ENCODE measurements at regions not wholly inside any gene's neighbourhood (a gene's known extent, or its start where the extent isn't known, plus 50 kb on each side); places are given as distances from the start of the nearest gene placed in this dataset.
"Not testable (repeated sequence)": the region's sequence is repeated elsewhere in the genome, so short reads cannot be mapped to it uniquely, and the experiment has no call there.

DNA sequence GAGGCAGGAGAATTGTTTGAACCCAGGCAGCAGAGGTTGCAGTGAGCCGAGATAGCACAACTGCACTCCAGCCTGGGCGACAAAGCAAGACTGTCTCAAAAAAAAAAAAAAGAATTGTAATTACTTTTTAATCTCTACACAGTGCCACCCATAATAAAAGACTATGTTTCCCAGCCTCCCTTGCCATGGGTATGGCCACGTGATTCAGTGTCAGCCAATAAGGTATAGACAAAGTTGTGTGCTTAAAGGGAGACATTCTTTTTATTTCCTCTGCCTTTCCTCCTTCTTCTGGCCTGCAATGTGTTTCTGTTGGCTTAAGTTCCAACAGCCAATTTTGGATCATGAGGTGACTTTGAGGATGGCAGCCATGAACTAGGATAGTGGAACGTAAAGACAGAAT lies 406.9 kb downstream of the LNPK start:
- Histone ChIP-seq H3K4me2 (ENCODE audit: low read length) (no peak overlapping the region), H3K9me2 (ENCODE audit: low read depth, low read length) (no peaks in the 10 kb centered on the region), H3K36me3 (ENCODE audit: insufficient read depth, low read length) (no peaks in the 10 kb centered on the region), H2AFZ (ENCODE audit: low read length) (no peak overlapping the region), H4K20me1 (ENCODE audit: insufficient read depth, low read length) (no peaks in the 10 kb centered on the region), H3K4me3 (ENCODE audit: low read depth, low read length, poor library complexity, severe bottlenecking) (no peak overlapping the region), H3K9ac (ENCODE audit: low read length) (no peak overlapping the region), H3K27me3 (ENCODE audit: insufficient read depth, low read length) (no peaks in the 10 kb centered on the region), H3K9me3 (ENCODE audit: low read length) (no peaks in the 10 kb centered on the region), H3K4me1 (ENCODE audit: insufficient read depth, low read length, severe bottlenecking) (no peaks in the 10 kb centered on the region), H3K27ac (ENCODE audit: low read depth, low read length, poor library complexity, severe bottlenecking) (no peak overlapping the region), H3F3A (ENCODE audit: insufficient read depth, low read length) (no peaks in the 10 kb centered on the region), H3K79me2 (ENCODE audit: insufficient read depth, low read length) (no peaks in the 10 kb centered on the region)
- TF ChIP-seq, protein P1, sequence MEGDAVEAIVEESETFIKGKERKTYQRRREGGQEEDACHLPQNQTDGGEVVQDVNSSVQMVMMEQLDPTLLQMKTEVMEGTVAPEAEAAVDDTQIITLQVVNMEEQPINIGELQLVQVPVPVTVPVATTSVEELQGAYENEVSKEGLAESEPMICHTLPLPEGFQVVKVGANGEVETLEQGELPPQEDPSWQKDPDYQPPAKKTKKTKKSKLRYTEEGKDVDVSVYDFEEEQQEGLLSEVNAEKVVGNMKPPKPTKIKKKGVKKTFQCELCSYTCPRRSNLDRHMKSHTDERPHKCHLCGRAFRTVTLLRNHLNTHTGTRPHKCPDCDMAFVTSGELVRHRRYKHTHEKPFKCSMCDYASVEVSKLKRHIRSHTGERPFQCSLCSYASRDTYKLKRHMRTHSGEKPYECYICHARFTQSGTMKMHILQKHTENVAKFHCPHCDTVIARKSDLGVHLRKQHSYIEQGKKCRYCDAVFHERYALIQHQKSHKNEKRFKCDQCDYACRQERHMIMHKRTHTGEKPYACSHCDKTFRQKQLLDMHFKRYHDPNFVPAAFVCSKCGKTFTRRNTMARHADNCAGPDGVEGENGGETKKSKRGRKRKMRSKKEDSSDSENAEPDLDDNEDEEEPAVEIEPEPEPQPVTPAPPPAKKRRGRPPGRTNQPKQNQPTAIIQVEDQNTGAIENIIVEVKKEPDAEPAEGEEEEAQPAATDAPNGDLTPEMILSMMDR (IDR thresholded peaks at IDR 0.05; ENCODE audit: low read length) = no peak
- no peak for TF ChIP-seq EZH2 (IDR thresholded peaks at IDR 0.05; ENCODE audit: borderline replicate concordance, low read length)

DNA sequence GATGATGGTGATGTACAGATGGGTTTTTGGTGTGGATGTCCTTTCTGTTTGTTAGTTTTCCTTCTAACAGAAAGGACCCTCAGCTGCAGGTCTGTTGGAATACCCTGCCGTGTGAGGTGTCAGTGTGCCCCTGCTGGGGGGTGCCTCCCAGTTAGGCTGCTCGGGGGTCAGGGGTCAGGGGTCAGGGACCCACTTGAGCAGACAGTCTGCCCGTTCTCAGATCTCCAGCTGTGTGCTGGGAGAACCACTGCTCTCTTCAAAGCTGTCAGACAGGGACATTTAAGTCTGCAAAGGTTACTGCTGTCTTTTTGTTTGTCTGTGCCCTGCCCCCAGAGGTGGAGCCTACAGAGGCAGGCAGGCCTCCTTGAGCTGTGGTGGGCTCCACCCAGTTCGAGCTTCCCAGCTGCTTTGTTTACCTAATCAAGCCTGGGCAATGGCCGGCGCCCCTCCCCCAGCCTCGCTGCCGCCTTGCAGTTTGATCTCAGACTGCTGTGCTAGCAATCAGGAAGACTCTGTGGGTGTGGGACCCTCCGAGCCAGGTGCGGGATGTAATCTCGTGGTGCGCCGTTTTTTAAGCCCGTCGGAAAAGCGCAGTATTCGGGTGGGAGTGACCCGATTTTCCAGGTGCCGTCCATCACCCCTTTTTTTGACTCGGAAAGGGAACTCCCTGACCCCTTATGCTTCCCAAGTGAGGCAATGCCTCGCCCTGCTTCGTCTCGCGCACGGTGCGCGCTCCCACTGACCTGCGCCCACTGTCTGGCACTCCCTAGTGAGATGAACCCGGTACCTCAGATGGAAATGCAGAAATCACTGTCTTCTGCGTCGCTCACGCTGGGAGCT lies 408.2 kb downstream of the LNPK start:
- not testable (repeated sequence) for H4K20me1 ChIP-seq (ENCODE audit: insufficient read depth, low read length); H3K9me3 ChIP-seq (ENCODE audit: low read length); H3K9ac ChIP-seq (ENCODE audit: low read length); H3K79me2 ChIP-seq (ENCODE audit: insufficient read depth, low read length); H3K9me2 ChIP-seq (ENCODE audit: low read depth, low read length); H3F3A ChIP-seq (ENCODE audit: insufficient read depth, low read length); H3K27me3 ChIP-seq (ENCODE audit: insufficient read depth, low read length); H3K4me1 ChIP-seq (ENCODE audit: insufficient read depth, low read length, severe bottlenecking); H3K4me2 ChIP-seq (ENCODE audit: low read length); H3K36me3 ChIP-seq (ENCODE audit: insufficient read depth, low read length); H3K27ac ChIP-seq (ENCODE audit: low read depth, low read length, poor library complexity, severe bottlenecking); H2AFZ ChIP-seq (ENCODE audit: low read length); H3K4me3 ChIP-seq (ENCODE audit: low read depth, low read length, poor library complexity, severe bottlenecking)

DNA sequence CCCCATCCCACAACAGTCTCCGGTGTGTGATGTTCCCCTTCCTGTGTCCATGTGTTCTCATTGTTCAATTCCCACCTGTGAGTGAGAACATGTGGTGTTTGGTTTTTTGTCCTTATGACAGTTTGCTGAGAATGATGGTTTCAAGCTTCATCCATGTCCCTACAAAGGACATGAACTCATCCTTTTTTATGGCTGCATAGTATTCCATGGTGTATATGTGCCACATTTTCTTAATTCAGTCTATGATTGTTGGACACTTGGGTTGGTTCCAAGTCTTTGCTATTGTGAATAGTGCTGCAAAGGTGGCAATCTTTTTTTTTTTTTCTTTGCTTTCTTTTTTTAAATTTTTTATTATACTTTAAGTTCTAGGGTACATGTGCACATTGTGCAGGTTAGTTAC lies 406.7 kb upstream of the ATP5MC3 start:
- H3K9me2 ChIP-seq (ENCODE audit: low read depth, low read length); H3K4me3 ChIP-seq (ENCODE audit: low read depth, low read length, poor library complexity, severe bottlenecking); H3K27me3 ChIP-seq (ENCODE audit: insufficient read depth, low read length); H3K79me2 ChIP-seq (ENCODE audit: insufficient read depth, low read length); H4K20me1 ChIP-seq (ENCODE audit: insufficient read depth, low read length); H3F3A ChIP-seq (ENCODE audit: insufficient read depth, low read length); H2AFZ ChIP-seq (ENCODE audit: low read length); H3K9ac ChIP-seq (ENCODE audit: low read length); H3K4me2 ChIP-seq (ENCODE audit: low read length); H3K9me3 ChIP-seq (ENCODE audit: low read length); H3K36me3 ChIP-seq (ENCODE audit: insufficient read depth, low read length); H3K4me1 ChIP-seq (ENCODE audit: insufficient read depth, low read length, severe bottlenecking); H3K27ac ChIP-seq (ENCODE audit: low read depth, low read length, poor library complexity, severe bottlenecking): not testable (repeated sequence)

DNA sequence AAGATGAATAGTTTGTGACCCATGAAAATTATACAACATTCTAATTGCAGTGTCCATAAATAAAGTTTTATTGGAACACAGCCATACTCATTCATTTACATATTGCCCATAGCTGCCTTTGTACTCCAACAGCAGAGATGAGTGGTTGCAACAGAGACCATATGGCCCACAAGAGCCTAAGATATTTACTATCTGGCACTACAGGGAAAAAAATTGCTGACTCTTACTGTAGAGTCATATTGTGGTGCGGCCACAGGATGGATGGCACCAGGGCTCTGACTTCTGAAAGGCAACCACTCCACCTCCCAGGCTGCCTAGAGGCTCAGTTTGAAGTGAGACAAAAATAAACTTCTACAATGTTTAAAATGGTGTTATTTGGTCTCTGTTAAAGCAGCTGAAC lies 404.0 kb upstream of the ATP5MC3 start:
- no peaks in the 10 kb centered on the region for H4K20me1 ChIP-seq (ENCODE audit: insufficient read depth, low read length)

More for the DNA sequence above, 404.0 kb upstream of the ATP5MC3 start:
- H3K9me2 ChIP-seq (ENCODE audit: low read depth, low read length) = no peaks in the 10 kb centered on the region
- H3K9me3 ChIP-seq (ENCODE audit: low read length) = no peaks in the 10 kb centered on the region
- no peaks in the 10 kb centered on the region for H3K79me2 ChIP-seq (ENCODE audit: insufficient read depth, low read length)
- H3K4me3 ChIP-seq (ENCODE audit: low read depth, low read length, poor library complexity, severe bottlenecking) = no peak overlapping the region
- H3K9ac ChIP-seq (ENCODE audit: low read length) = no peak overlapping the region
- TF ChIP-seq EZH2 (IDR thresholded peaks at IDR 0.05; ENCODE audit: borderline replicate concordance, low read length) = no peak
- TF ChIP-seq, protein P1 (IDR thresholded peaks at IDR 0.05; ENCODE audit: low read length) = no peak
- no peak overlapping the region for H3K4me2 ChIP-seq (ENCODE audit: low read length)
- no peak overlapping the region for H2AFZ ChIP-seq (ENCODE audit: low read length)
- H3K36me3 ChIP-seq (ENCODE audit: insufficient read depth, low read length) = no peaks in the 10 kb centered on the region
- no peaks in the 10 kb centered on the region for H3K4me1 ChIP-seq (ENCODE audit: insufficient read depth, low read length, severe bottlenecking)
- H3F3A ChIP-seq (ENCODE audit: insufficient read depth, low read length) = no peaks in the 10 kb centered on the region
- no peaks in the 10 kb centered on the region for H3K27me3 ChIP-seq (ENCODE audit: insufficient read depth, low read length)
- H3K27ac ChIP-seq (ENCODE audit: low read depth, low read length, poor library complexity, severe bottlenecking) = no peak overlapping the region
